Right ventricle myocardium inferior (tissue), 1 donor: ENCODE measurements at regions not wholly inside any gene's neighbourhood (a gene's known extent, or its start where the extent isn't known, plus 50 kb on each side); places are given as distances from the start of the nearest gene placed in this dataset.

Experiments used
- ATAC-seq: fragments of 200-7000 bp; cut with Tn5 transposase; one replicate; pipeline ENCODE4 v1.9.1; 2020; ENCODE audit warnings: mild to moderate bottlenecking, moderate library complexity
- DNase-seq: peaks from one replicate; pipeline ENCODE4 v3.0.0; 2021; ENCODE audit errors: missing footprints
- intact Hi-C: fragments of 100-400 bp; cut with DNase I; formaldehyde crosslinking; loops from one replicate; pipeline ENCODE4 v1.11.0; 2022
- donor health status: DM: no; HTN: yes; CAD: no; lungs with severe emphysema.

- intact Hi-C loops, result no loop called here
- no peak for DNase-seq
- ATAC-seq, result no peak
Observed at GRCh38 chr2:14816069-14817060, 183.8 kb downstream of the LRATD1 start.

DNA sequence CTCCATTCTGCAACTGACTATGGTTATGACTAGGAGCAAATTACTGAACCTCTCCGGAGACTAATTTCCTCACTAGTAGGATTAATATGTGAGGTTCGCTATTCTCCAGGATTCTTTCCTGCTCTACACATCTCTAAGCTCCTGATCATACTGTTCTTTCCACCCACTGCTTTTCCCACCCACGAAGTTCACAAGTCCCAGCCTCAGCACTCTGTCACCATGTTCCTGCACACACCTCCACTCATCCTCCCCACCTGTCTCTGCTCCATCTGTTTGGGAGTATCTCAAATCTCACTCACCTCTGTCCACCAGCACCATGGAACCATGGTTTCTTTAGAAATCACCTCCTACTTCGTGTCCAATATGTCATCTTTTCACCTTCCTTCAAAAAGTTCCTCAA lies 185.3 kb downstream of the LRATD1 start:
- intact Hi-C loops, result no loop called here
- DNase-seq (no peak), ATAC-seq (no peak)

DNA sequence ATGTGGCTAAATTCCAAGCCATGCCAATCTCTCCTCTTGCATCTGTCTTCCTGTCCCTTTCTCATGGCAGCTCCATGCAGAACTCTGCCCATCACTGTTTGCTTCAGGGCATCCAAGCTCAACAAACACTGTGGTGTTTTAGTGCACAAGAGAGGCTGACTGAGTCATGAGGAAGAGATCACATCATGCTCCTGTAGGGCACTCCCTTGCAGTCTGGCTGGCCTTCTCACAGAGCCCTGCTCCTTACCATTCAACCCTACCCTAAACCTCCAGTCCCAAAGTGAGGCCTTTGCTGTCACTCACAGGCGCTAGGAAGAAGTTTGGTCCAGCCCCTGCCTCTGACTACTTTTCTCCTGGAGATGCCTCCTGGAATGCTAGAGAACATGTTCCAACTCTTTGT lies 194.0 kb downstream of the LRATD1 start:
- no peak for DNase-seq
- ATAC-seq, result no peak
- intact Hi-C loops, result no loop called here

- intact Hi-C loops, result no loop called here
- ATAC-seq, result no peak
Observed at GRCh38 chr2:14827226-14828023, 194.9 kb downstream of the LRATD1 start.

DNA sequence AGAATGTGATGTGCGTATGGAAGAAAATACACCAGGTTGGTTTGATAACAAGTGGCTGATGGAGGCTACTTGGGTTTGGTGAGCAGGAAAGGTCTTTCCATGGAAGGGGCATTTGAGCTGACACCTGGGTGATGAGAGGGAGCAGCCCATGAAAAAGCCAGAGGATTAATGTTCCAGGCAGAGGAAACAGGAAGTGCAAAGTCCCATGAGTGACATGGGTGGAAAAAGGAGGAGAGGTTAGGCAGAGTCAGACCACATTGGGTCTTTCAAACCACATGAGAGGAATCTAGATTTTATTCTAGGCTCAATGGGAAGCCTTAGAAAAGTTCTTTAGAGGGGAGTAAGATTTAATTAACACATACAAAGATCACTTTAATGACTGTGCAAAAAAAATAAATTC lies 195.7 kb downstream of the LRATD1 start:
- DNase-seq, result no peak
- no peak for ATAC-seq
- intact Hi-C loops, result no loop called here

More at GRCh38 chr2:14827226-14828023, 194.9 kb downstream of the LRATD1 start:
- DNase-seq, result no peak

GRCh38 chr2:14828968-14829367 lies 196.5 kb downstream of the LRATD1 start:
- intact Hi-C loops, result no loop called here
- ATAC-seq (no peak), DNase-seq (no peak)

GRCh38 chr2:14831458-14831857 lies 198.9 kb downstream of the LRATD1 start:
- no peak for DNase-seq
- intact Hi-C loops, result no loop called here
- no peak for ATAC-seq

GRCh38 chr2:14843507-14844204 lies 211.1 kb downstream of the LRATD1 start:
- DNase-seq (no peak), ATAC-seq (no peak)
- intact Hi-C loops, result no loop called here

DNA sequence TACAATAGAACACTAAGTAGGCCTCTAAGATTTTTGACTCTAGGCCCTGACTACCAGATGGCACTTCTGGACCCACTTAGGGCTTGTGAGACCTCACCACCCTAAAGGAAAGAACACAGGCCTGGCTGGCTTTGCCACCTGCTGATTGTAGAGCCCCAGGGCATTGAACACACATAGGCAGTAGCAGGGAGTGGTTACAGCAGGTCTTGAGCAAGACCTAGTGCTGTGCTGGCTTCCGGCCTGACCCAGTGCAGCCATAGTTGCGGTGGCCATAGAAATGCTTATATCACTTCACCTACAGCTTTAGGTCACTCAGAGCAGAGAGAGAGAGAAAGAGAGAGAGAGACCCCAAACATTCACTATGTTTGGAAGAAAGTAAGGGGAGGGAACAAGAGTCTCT lies 223.2 kb downstream of the LRATD1 start:
- intact Hi-C loops, result no loop called here
- ATAC-seq, result no peak

DNA sequence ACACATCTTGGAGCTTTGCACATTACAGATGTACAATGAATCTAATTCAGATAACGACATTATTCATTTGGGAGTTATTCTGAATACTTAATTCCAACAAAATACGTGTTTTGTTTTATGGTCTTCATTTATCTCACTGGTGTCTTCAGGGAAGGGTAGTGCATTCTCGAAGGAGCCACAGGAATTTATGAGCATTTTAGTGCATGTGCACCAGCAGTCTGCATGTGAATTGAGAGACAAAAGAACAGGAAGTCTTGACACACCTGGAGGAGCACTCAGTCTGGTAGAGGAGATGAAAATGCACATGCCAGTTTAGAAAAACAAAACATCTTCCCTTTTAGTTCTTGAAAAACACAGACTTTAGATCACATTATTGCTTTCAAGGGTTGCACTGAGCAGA lies 228.7 kb downstream of the LRATD1 start:
- ATAC-seq, result no peak
- DNase-seq, result no peak
- intact Hi-C loops, result no loop called here

More for the DNA sequence above, 223.2 kb downstream of the LRATD1 start:
- no peak for DNase-seq

DNA sequence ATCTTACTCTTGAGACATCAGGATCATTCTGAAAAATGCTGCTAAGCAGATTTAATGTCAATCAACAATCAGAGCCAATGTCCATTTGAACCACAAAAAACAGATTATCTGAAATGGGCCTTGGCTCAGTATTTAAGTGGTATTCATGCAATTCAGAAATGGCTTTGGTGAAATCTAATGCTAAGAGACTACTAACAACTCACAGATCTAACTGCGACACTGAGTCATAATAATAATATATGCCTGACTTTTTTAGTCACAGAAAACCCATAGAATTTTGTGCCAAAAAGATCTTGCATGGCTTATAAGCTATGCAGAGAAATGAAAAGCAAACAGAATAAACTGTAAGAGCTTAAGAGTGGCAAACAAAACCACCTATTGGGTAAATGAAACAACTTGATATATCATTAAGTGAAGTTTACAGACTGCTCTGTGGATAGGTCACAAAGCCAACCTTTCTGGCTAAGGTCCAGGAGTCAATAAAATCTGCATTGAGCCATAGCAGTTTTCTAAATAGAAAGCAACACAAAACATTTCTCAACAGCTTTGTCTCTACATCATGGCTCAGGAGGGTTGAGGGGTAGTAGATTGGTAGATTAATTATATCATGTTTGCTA lies 234.3 kb downstream of the LRATD1 start:
- no peak for ATAC-seq
- intact Hi-C loops, result no loop called here
- DNase-seq, result no peak

DNA sequence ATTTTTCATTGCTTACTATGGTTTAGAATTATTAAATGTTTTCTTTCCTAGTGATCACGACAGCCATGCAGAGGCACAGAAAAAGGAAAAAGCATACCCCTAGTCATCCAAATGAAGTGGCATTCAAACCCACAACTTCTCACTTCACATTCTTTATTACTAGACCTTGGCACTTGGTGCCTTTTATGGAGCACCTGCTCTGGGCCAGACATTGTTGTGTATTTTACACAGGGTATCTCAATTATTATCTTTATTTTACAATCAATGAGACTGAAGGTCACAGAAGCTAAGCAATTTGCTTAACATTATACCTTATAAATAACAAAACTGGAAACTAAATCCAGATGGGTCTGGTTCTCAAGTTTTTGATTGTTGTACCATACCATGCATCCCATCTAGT lies 235.3 kb downstream of the LRATD1 start:
- ATAC-seq (no peak), DNase-seq (no peak)
- intact Hi-C loops, result no loop called here

DNA sequence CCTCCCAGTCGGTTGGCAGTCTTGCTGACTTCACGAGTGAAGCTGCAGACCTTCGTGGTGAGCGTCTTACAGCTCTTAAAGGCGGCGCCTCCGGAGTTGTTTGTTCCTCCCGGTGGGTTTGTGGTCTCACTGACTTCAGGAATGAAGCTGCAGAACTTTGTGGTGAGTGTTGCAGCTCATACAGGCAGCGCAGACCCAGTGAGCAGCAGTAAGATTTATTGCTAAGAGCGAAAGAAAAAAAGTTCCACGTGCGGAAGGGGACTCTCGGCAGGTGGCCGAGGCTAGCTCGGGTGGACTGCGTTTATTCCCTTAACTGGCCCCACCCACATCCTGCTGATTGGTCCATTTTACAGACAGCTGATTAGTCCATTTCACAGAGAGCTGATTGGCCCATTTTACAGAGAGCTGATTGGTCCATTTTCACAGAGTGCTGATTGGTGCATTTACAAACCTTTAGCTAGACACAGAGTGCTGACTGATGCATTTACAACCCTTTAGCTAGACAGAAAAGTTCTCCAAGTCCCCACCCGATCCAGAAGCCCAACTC lies 240.3 kb downstream of the LRATD1 start:
- intact Hi-C loops, result no loop called here
- ATAC-seq (no peak), DNase-seq (no peak)

DNA sequence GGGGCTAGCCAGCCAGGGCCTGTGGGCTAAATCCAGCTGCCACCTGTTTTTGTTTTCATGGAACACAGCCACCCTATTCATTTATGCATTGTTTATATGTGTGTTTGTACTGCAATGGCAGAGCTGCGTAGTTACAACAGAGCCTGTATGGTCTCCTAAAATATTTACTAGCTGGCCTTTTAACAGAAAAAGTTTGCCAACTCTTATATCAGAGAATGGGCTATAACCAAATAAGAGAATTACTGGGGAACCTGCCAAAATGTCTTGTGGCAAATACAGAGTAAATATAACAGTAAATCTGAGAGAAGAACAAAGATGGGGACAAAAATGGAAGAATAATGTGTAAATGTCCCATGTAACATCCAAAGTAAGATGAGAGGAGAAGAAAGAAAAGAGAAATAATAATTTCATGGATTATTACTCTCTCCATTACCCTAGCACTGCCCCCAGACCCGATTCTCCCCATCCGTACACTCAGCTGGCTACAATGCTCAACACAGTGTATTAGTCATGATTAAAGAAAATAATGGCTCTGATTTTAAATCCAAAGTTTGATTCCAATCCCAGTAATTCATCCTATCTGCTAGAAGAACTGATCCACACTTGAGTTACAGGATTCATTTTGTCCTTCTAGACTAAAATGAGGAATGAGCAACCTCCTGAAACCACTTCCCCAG lies 249.3 kb downstream of the LRATD1 start:
- ATAC-seq, result no peak
- intact Hi-C loops, result no loop called here
- no peak for DNase-seq

DNA sequence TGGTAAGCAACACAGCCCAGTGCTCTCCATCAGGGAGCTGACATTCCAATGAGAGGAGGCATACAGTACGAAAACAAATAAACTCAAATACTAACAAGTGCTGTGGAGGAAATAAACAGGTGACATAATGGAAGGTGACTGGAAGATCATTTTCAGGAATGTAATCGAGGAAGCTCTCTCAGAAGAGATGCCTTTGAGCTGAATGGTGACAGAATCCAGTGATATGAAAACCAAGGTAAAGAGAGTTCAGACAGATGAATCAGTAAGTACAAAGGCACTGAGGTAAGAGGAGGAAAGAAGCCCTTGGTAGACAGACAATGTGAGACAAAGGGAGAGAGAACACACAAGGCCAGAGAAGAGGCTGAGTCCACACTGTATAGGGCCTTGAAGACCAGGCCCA lies 252.1 kb downstream of the LRATD1 start:
- DNase-seq (no peak), ATAC-seq (no peak)
- intact Hi-C loops, result no loop called here

DNA sequence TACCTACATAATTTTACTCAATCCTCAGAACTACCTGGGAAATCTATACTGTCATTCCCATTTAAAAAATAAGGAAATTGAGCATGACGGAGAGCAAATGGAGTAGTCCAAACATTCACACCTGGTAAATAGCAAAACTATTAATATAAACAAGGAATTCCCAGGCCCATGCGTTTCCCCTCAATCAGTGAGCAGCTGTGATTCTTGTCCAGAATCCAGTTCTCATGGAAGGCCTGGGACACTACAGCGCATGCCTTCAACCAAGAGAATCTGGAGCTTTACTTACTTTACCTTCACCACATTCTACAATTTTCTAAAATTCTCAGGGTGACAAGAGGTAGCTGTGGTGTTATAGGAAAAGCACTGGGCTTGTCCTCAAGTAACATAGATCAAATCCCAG lies 259.0 kb downstream of the LRATD1 start:
- DNase-seq, result no peak
- ATAC-seq, result no peak
- intact Hi-C loops, result no loop called here

GRCh38 chr2:14896330-14897030 lies 264.0 kb downstream of the LRATD1 start:
- intact Hi-C loops, result no loop called here
- no peak for DNase-seq
- no peak for ATAC-seq
